GM12878 (cell line): ENCODE measurements at regions not wholly inside any gene's neighbourhood (a gene's known extent, or its start where the extent isn't known, plus 50 kb on each side); places are given as distances from the start of the nearest gene placed in this dataset.

Source experiments
- ATAC-seq: fragments of 200-7000 bp; cut with Tn5 transposase; 3 replicates; pipeline ENCODE4 v1.9.1; 2020; ENCODE audit warnings: mild to moderate bottlenecking, moderate library complexity
- BruUV-seq: library from RNA; stranded (reverse); fragments of 400-500 nt; replicated peaks from 2 replicates; lab custom pipeline; 2021; lab: Mats Ljungman, UMichigan
- CTCF ChIA-PET: fragments of 300-600 bp; sonication (Branson Sonifier 250); formaldehyde crosslinking; extraction: SDS; loops from one replicate; lab custom pipeline; 2021; ENCODE audit warnings: inconsistent platforms; lab: Yijun Ruan, JAX
- POLR2A ChIA-PET: fragments of 350-600 bp; formaldehyde crosslinking; extraction: SDS; loops from one replicate; lab custom pipeline; 2021; ENCODE audit warnings: inconsistent platforms; lab: Charles Lee
- RAD21 ChIA-PET: fragments of 300-600 bp; sonication (Branson Sonifier 250); formaldehyde crosslinking; loops from one replicate; lab custom pipeline; 2023; ENCODE audit warnings: antibody characterized with exemption; ENCODE audit not compliant: unreplicated experiment; lab: Charles Lee
- SMC1A ChIA-PET: fragments of 300-600 bp; sonication (Branson Sonifier 250); formaldehyde crosslinking; loops from one replicate; lab custom pipeline; 2023; ENCODE audit not compliant: unreplicated experiment, uncharacterized antibody; lab: Charles Lee
- DNase-seq: peaks from one replicate; pipeline ENCODE4 v3.0.0-alpha.2; 2011; ENCODE audit warnings: low read depth, low spot score
- FAIRE-seq: peaks from 3 replicates; lab custom pipeline; 2011; peaks lifted over from hg19 to GRCh38; lab: Jason Lieb, UNC
- H2AFZ ChIP-seq: 2 replicates; pipeline ENCODE4 v1.6.0; 2011; ENCODE audit warnings: low read depth, low read length, control low read depth; ENCODE audit not compliant: control insufficient read depth
- H3K27ac ChIP-seq: 2 replicates; pipeline ENCODE4 v1.5.1; 2011; ENCODE audit warnings: control low read depth; ENCODE audit not compliant: control insufficient read depth, insufficient read depth
- H3K27me3 ChIP-seq, 2 experiments: replicated peaks in 1 of 2; 2 replicates each; pipeline versions ENCODE4 v1.6.0 to v1.6.1; 2011; ENCODE audit warnings: low read length in 1 of 2; ENCODE audit not compliant: control insufficient read depth in 2 of 2, insufficient read depth in 2 of 2
- H3K36me3 ChIP-seq, 2 experiments: 2 replicates each; pipeline ENCODE4 v1.5.1; 2011; ENCODE audit warnings: low read length in 1 of 2; ENCODE audit not compliant: control insufficient read depth in 2 of 2, insufficient read depth in 2 of 2
- H3K4me1 ChIP-seq: 2 replicates; pipeline ENCODE4 v1.6.1; 2011; ENCODE audit warnings: mild to moderate bottlenecking, low read length, moderate library complexity, mixed read lengths; ENCODE audit not compliant: control insufficient read depth, insufficient read depth
- H3K4me2 ChIP-seq: 2 replicates; pipeline ENCODE4 v1.6.0; 2011; ENCODE audit warnings: control low read depth; ENCODE audit not compliant: control insufficient read depth, insufficient read depth
- H3K4me3 ChIP-seq: fragments of 200-600 bp; sonication (generic); 2 replicates; pipeline ENCODE4 v1.5.1; 2016
- H3K79me2 ChIP-seq: 2 replicates; pipeline ENCODE4 v1.6.0; 2011; ENCODE audit warnings: low read length; ENCODE audit not compliant: control insufficient read depth, insufficient read depth
- H3K9ac ChIP-seq: 2 replicates; pipeline ENCODE4 v1.8.0; 2011; ENCODE audit warnings: low read length, control low read depth, mixed read lengths; ENCODE audit not compliant: control insufficient read depth, insufficient read depth
- H3K9me3 ChIP-seq: replicated peaks from 3 replicates; pipeline ENCODE4 v1.5.1; 2011; ENCODE audit warnings: mild to moderate bottlenecking, low read length; ENCODE audit not compliant: control insufficient read depth, insufficient read depth
- H4K20me1 ChIP-seq: 2 replicates; pipeline ENCODE4 v1.6.0; 2011; ENCODE audit not compliant: control insufficient read depth, insufficient read depth
- ATF3 ChIP-seq: IDR thresholded peaks from 2 replicates; pipeline ENCODE4 v1.6.1; 2011; ENCODE audit warnings: low read depth, mild to moderate bottlenecking, low read length, moderate library complexity, borderline replicate concordance; ENCODE audit errors: extremely low read depth
- BHLHE40 ChIP-seq, 2 experiments: fragments of 450-650 bp in 1 of 2; IDR thresholded peaks; 2 replicates each; pipeline ENCODE4 v1.6.1; 2011 to 2017; ENCODE audit warnings: low read depth in 2 of 2, borderline replicate concordance in 1 of 2, improper control_type of control experiment in 1 of 2, low read length in 1 of 2, mild to moderate bottlenecking in 1 of 2
- CEBPZ ChIP-seq: fragments of 150-350 bp; IDR thresholded peaks from 2 replicates; pipeline ENCODE4 v1.6.1; 2016; ENCODE audit warnings: low read depth, low read length
- GABPA ChIP-seq: IDR thresholded peaks from 2 replicates; pipeline ENCODE4 v1.6.1; 2014; ENCODE audit warnings: antibody characterized with exemption, low read depth, mild to moderate bottlenecking, inconsistent platforms
- HCFC1 ChIP-seq: fragments of 150-350 bp; IDR thresholded peaks from 2 replicates; pipeline ENCODE4 v1.6.1; 2014; ENCODE audit warnings: low read length
- MEF2A ChIP-seq: IDR thresholded peaks from 2 replicates; pipeline ENCODE4 v1.6.1; 2011; ENCODE audit warnings: low read depth, mild to moderate bottlenecking, low read length, moderate library complexity; ENCODE audit not compliant: insufficient read depth
- MEF2B ChIP-seq: fragments of 450-650 bp; IDR thresholded peaks from 2 replicates; pipeline ENCODE4 v1.6.1; 2018; ENCODE audit warnings: mild to moderate bottlenecking, moderate library complexity; ENCODE audit not compliant: partially characterized antibody, poor library complexity, severe bottlenecking
- MLLT1 ChIP-seq: fragments of 450-650 bp; IDR thresholded peaks from 2 replicates; pipeline ENCODE4 v1.6.1; 2016; ENCODE audit warnings: mild to moderate bottlenecking
- POLR2A ChIP-seq: IDR thresholded peaks from 2 replicates; pipeline ENCODE4 v1.6.1; 2011; ENCODE audit warnings: low read depth, mild to moderate bottlenecking, low read length
- REST ChIP-seq: IDR thresholded peaks from 2 replicates; pipeline ENCODE4 v1.6.1; 2012; ENCODE audit warnings: mild to moderate bottlenecking, low read depth, low read length
- SREBF1 ChIP-seq: IDR thresholded peaks from 2 replicates; pipeline ENCODE4 v1.6.1; 2012; ENCODE audit warnings: mild to moderate bottlenecking, low read length
- ZNF622 ChIP-seq: fragments of 450-650 bp; IDR thresholded peaks from 2 replicates; pipeline ENCODE4 v1.6.1; 2017; ENCODE audit warnings: mild to moderate bottlenecking, inconsistent platforms
- ZSCAN29 ChIP-seq: fragments of 450-650 bp; IDR thresholded peaks from 2 replicates; pipeline ENCODE4 v1.6.1; 2017; ENCODE audit warnings: mild to moderate bottlenecking, moderate library complexity
- WGBS: methylation state at CpG from one replicate; pipeline ENCODE4 v1.1.6; 2016; ENCODE audit warnings: low lambda C conversion rate; ENCODE audit not compliant: insufficient replicate concordance, insufficient coverage; ENCODE audit errors: missing lambda C conversion rate; 5-methylcytosine and 5-hydroxymethylcytosine counted together
- in situ Hi-C: fragments of 300-500 bp; cut with MboI; formaldehyde crosslinking; loops from 9 replicates; pipeline ENCODE4 v1.14.3; 2018; ENCODE audit warnings: mixed read lengths
- intact Hi-C: fragments of 100-400 bp; cut with micrococcal nuclease; formaldehyde crosslinking; loops from one replicate; pipeline ENCODE4 v1.14.2; 2022; ENCODE audit not compliant: unreplicated experiment

GRCh38 chr15:25243800-25244097 is 195.1 kb downstream of the UBE3A start (continued):
- TF ChIP-seq ATF3 (no peak), ZSCAN29 (no peak)

GRCh38 chr15:25244731-25245585 is 193.9 kb downstream of the UBE3A start:
- DNase-seq: no peak
- no peak overlapping the region for H3K9ac ChIP-seq
- POLR2A ChIA-PET: no interaction called here
- intact Hi-C loops (no loop called here), in situ Hi-C loops (no loop called here)
- H3K36me3 ChIP-seq: no peaks in the 10 kb centered on the region
- SMC1A ChIA-PET: no interaction called here
- BruUV-seq: no TSS peak
- no peak for FAIRE-seq
- ATAC-seq: no peak
- no peak overlapping the region for H3K4me2 ChIP-seq
- RAD21 ChIA-PET: no interaction called here
- 41% methylated on average over 15 of the region's 15 CpGs for WGBS
- H3K27ac ChIP-seq: no peak overlapping the region
- no peaks in the 10 kb centered on the region for H3K4me1 ChIP-seq
- H3K79me2 ChIP-seq: no peaks in the 10 kb centered on the region
- no peak overlapping the region for H3K4me3 ChIP-seq
- H3K27me3 ChIP-seq: no peaks in the 10 kb centered on the region
- no peak overlapping the region for H2AFZ ChIP-seq
- CTCF ChIA-PET: no interaction called here
- no peaks in the 10 kb centered on the region for H4K20me1 ChIP-seq
- no peaks in the 10 kb centered on the region; the same call in 2 of the 3 replicates for H3K9me3 ChIP-seq
- no peak for TF ChIP-seq MLLT1
- TF ChIP-seq POLR2A: no peak
- no peak for TF ChIP-seq MEF2A
- no peak for TF ChIP-seq MEF2B
- TF ChIP-seq ATF3: no peak
- TF ChIP-seq GABPA: no peak
- TF ChIP-seq HCFC1: no peak
- TF ChIP-seq REST: no peak
- no peak for TF ChIP-seq SREBF1
- TF ChIP-seq CEBPZ: no peak
- TF ChIP-seq BHLHE40 (IDR thresholded peaks at IDR 0.05; ENCODE audit: borderline replicate concordance in 1 of 2, low read depth in 2 of 2, low read length in 1 of 2): no peak
- no peak for TF ChIP-seq ZNF622
